HepG2 (cell line): ENCODE measurements at regions not wholly inside any gene's neighbourhood (a gene's known extent, or its start where the extent isn't known, plus 50 kb on each side); places are given as distances from the start of the nearest gene placed in this dataset.

ENCODE experiments used
- EZH2 ChIP-seq: conservative IDR thresholded peaks from 2 replicates; pipeline ENCODE4 v1.6.1; 2012; ENCODE audit warnings: mild to moderate bottlenecking, low read depth, low read length, moderate library complexity
- FOXC1 ChIP-seq: sonication (generic); formaldehyde crosslinking; IDR thresholded peaks from 2 replicates; pipeline ENCODE4 v1.8.0; 2022; ENCODE audit warnings: mild to moderate bottlenecking, missing genetic modification reagents, borderline replicate concordance
- HCFC1 ChIP-seq: fragments of 150-350 bp; IDR thresholded peaks from 2 replicates; pipeline ENCODE4 v1.6.1; 2014; ENCODE audit warnings: low read depth, low read length
- IRF1 ChIP-seq: sonication (generic); formaldehyde crosslinking; IDR thresholded peaks from 2 replicates; pipeline ENCODE4 v1.4.0; 2020; ENCODE audit warnings: low read depth, mild to moderate bottlenecking, missing genetic modification reagents
- MLX ChIP-seq: IDR thresholded peaks from 2 replicates; pipeline ENCODE4 v1.6.1; 2016
- RBAK ChIP-seq: sonication (generic); formaldehyde crosslinking; IDR thresholded peaks from 2 replicates; pipeline ENCODE4 v1.5.1; 2020; ENCODE audit warnings: mild to moderate bottlenecking, missing genetic modification reagents
- ZNF10 ChIP-seq: sonication (generic); formaldehyde crosslinking; IDR thresholded peaks from 2 replicates; pipeline ENCODE4 v1.4.0; 2020; ENCODE audit warnings: mild to moderate bottlenecking, low read depth, missing genetic modification reagents, borderline replicate concordance
- ZNF605 ChIP-seq: sonication (generic); formaldehyde crosslinking; IDR thresholded peaks from 2 replicates; pipeline ENCODE4 v1.8.0; 2022; ENCODE audit warnings: mild to moderate bottlenecking, missing genetic modification reagents
- ZNF788 ChIP-seq: sonication (generic); formaldehyde crosslinking; IDR thresholded peaks from 2 replicates; pipeline ENCODE4 v1.5.0; 2020; ENCODE audit warnings: mild to moderate bottlenecking, missing genetic modification reagents, borderline replicate concordance

GRCh38 chr7:56188376-56188775 lies 72.2 kb upstream of the NUPR2 start:
- TF ChIP-seq IRF1: no peak
- TF ChIP-seq ZNF788 (CRISPR knock-in tag): no peak
- TF ChIP-seq RBAK (CRISPR knock-in tag): no peak
- no peak for TF ChIP-seq EZH2
- TF ChIP-seq MLX: no peak
- no peak for TF ChIP-seq HCFC1
- no peak for TF ChIP-seq ZNF605 (CRISPR knock-in tag)
- no peak for TF ChIP-seq ZNF10 (CRISPR knock-in tag)
- TF ChIP-seq FOXC1 (CRISPR knock-in tag): no peak
